BJ (cell line): ENCODE measurements at regions not wholly inside any gene's neighbourhood (a gene's known extent, or its start where the extent isn't known, plus 50 kb on each side); places are given as distances from the start of the nearest gene placed in this dataset.

ENCODE experiments used
- CTCF ChIA-PET: fragments of 350-600 bp; formaldehyde crosslinking; extraction: SDS; loops from one replicate; lab custom pipeline; 2021; ENCODE audit warnings: antibody characterized with exemption, inconsistent platforms; lab: Yijun Ruan, JAX
- POLR2A ChIA-PET: fragments of 300-600 bp; sonication (Branson Sonifier 250); formaldehyde crosslinking; extraction: SDS; loops from one replicate; lab custom pipeline; 2021; ENCODE audit warnings: antibody characterized with exemption; lab: Charles Lee
- DNase-seq: peaks from one replicate; pipeline ENCODE4 v3.0.0-alpha.2; 2011; ENCODE audit warnings: low read depth
- H3K27me3 ChIP-seq: 2 replicates; pipeline ENCODE4 v1.6.0; 2011; ENCODE audit warnings: low read length; ENCODE audit not compliant: control insufficient read depth, insufficient read depth
- H3K36me3 ChIP-seq: 2 replicates; pipeline ENCODE4 v1.5.1; 2011; ENCODE audit warnings: low read length; ENCODE audit not compliant: control insufficient read depth, insufficient read depth
- H3K4me3 ChIP-seq: 2 replicates; pipeline ENCODE4 v1.5.1; 2011; ENCODE audit warnings: low read depth, mild to moderate bottlenecking, control low read depth, low read length
- CTCF ChIP-seq: IDR thresholded peaks from 2 replicates; pipeline ENCODE4 v1.5.1; 2011; ENCODE audit warnings: low read depth, mild to moderate bottlenecking, control low read depth, inconsistent platforms, low read length, moderate library complexity; ENCODE audit not compliant: insufficient read depth

DNA sequence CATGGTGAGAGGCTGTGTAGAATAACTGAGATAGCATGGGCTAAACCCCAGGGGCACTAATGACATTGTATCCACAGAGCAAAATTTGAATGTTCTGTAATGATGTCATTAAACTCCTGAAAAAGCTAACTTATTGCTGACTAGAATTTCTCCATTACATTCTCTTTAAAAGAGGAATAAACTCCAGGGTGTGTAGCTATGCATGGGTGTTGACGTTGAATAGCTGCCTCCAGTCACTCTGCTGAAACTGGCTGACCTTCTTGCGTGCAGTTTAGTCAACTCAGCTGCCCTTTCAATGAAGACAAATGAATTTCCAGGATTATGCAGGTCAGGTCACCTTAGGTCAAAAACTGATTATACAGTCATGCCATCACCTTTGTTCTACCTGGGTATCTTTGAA is 617.5 kb upstream of the WWC1 start:
- CTCF ChIA-PET: no interaction called here

DNA sequence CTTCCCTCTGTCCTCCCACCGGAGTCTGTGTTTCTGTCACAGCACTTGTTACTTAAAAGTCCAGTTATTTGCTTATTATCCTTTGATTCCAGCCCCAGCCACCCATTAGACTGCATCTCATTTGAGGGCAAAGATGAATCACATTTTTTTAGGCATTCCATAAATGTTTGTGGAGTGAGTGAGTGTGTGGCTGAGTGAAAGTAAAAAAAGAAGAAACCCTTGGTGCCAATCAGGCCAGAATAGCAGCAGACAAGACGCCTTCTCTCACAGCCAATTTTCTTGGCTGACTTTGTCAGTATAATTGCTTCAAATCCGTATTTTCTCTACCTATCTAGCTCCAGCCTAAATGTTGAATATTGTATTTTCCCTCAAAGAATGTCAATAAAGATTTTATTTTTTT is 613.0 kb upstream of the WWC1 start:
- Histone ChIP-seq H3K27me3 (no peaks in the 10 kb centered on the region), H3K36me3 (no peaks in the 10 kb centered on the region), H3K4me3 (no peak overlapping the region)
- TF ChIP-seq CTCF: no peak
- CTCF ChIA-PET: no interaction called here
- POLR2A ChIA-PET: no interaction called here
- no peak for DNase-seq

More for the DNA sequence above, 617.5 kb upstream of the WWC1 start:
- Histone ChIP-seq H3K4me3 (no peak overlapping the region), H3K27me3 (no peaks in the 10 kb centered on the region), H3K36me3 (no peaks in the 10 kb centered on the region)
- DNase-seq: no peak
- TF ChIP-seq CTCF: no peak
- POLR2A ChIA-PET: no interaction called here

- no peaks in the 10 kb centered on the region for H3K36me3 ChIP-seq
- no peak for DNase-seq
- no peaks in the 10 kb centered on the region for H3K27me3 ChIP-seq
- POLR2A ChIA-PET: no interaction called here
- TF ChIP-seq CTCF: no peak
- CTCF ChIA-PET: no interaction called here
- no peak overlapping the region for H3K4me3 ChIP-seq
Observed at GRCh38 chr5:167684251-167684650, 607.2 kb upstream of the WWC1 start.

DNA sequence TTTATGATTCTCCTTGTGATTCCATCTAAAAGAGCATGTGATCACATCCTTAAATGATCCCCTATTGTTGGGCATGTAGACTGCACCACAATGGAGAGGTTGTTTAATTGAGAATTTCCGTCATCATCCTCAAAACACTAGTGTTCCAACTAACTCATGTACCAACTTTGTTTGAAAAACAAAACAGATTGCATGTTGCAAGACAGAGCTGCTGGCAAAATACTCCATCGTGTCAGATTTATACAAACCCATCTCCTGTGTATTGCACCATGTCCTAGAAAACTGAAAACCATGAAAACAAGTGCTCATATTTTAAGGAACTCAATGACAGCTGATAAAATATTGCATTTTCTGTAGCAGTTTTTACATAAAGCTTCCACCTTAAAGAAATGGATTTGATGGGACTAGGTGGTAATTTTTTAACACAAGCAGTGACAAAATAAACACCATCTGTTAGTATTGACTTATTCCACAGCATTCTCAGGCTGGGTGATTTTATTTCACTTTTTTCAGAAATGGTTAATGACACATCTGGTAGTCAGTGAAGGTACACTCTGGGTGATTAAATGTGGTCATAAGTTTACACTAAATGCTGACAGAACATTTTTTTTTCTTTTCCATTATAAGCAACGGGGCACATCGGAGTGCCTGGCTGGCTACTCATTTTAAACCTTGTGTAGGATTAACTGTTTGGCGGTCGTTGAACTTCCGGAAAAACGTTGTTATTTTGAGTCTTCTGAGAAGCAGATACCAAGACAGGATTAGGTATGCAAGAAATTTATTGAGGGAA is 602.9 kb upstream of the WWC1 start:
- H3K36me3 ChIP-seq: no peaks in the 10 kb centered on the region
- CTCF ChIA-PET: no interaction called here
- POLR2A ChIA-PET: no interaction called here
- no peak overlapping the region for H3K4me3 ChIP-seq
- TF ChIP-seq CTCF: no peak
- DNase-seq: no peak
- no peaks in the 10 kb centered on the region for H3K27me3 ChIP-seq

GRCh38 chr5:167694325-167695147 is 596.9 kb upstream of the WWC1 start:
- POLR2A ChIA-PET: no interaction called here
- DNase-seq: no peak
- Histone ChIP-seq H3K36me3 (no peaks in the 10 kb centered on the region), H3K4me3 (no peak overlapping the region), H3K27me3 (no peaks in the 10 kb centered on the region)
- CTCF ChIA-PET: interaction anchor here (0.7 to 1.1 kb wide), 3 partner anchors 9 to 38 kb away, joined by 3 read pairs; no protein-coding TSS in a partner anchor
- no peak for TF ChIP-seq CTCF
